Vagina (tissue), 2 donors: ENCODE measurements at regions not wholly inside any gene's neighbourhood (a gene's known extent, or its start where the extent isn't known, plus 50 kb on each side); places are given as distances from the start of the nearest gene placed in this dataset.

Experiments used
- DNase-seq, 2 donors: peaks; one replicate each; pipeline ENCODE4 v3.0.0-alpha.2; 2017; ENCODE audit errors: extremely low spot score in 2 of 2
- H3K27ac ChIP-seq: fragments of 200-600 bp; sonication (generic); one replicate; pipeline ENCODE4 v1.5.1; 2019
- H3K27me3 ChIP-seq: fragments of 200-600 bp; sonication (generic); one replicate; pipeline ENCODE4 v1.5.1; 2019
- H3K36me3 ChIP-seq, 2 donors: fragments of 200-600 bp; sonication (generic); one replicate each; pipeline ENCODE4 v1.5.1; 2017 to 2019
- H3K4me1 ChIP-seq: fragments of 200-600 bp; sonication (generic); one replicate; pipeline ENCODE4 v1.5.1; 2019
- H3K4me3 ChIP-seq, 2 donors: fragments of 200-600 bp; sonication (generic); 1 replicate in 1 of 2; 2 replicates in 1 of 2; pipeline ENCODE4 v1.5.1; 2016 to 2019
- H3K9me3 ChIP-seq: fragments of 200-600 bp; sonication (generic); one replicate; pipeline ENCODE4 v1.5.1; 2019
- CTCF ChIP-seq, 3 experiments: fragments of 450-650 bp in 2 of 3; fragments of 200-600 bp in 1 of 3; sonication (generic) in 1 of 3; IDR thresholded peaks; one replicate each; pipeline ENCODE4 v1.5.1; 2017 to 2019; ENCODE audit warnings: antibody characterized with exemption in 3 of 3, mild to moderate bottlenecking in 2 of 3, moderate library complexity in 2 of 3
- POLR2A ChIP-seq, 2 donors: fragments of 450-650 bp; IDR thresholded peaks; one replicate each; pipeline ENCODE4 v1.6.1; 2017; ENCODE audit warnings: antibody characterized with exemption in 2 of 2, mild to moderate bottlenecking in 2 of 2, moderate library complexity in 2 of 2
- POLR2AphosphoS5 ChIP-seq, 2 donors: sonication (generic); formaldehyde crosslinking; IDR thresholded peaks; one replicate each; pipeline ENCODE4 v1.9.0; 2017; ENCODE audit warnings: antibody characterized with exemption in 2 of 2, mild to moderate bottlenecking in 2 of 2, low read depth in 1 of 2; ENCODE audit not compliant: insufficient read depth in 1 of 2
- intact Hi-C: fragments of 100-400 bp; cut with DNase I; formaldehyde crosslinking; loops from one replicate; pipeline ENCODE4 v1.15.1; 2023

- no peaks in the 10 kb centered on the region for H3K9me3 ChIP-seq
- no peak overlapping the region for H3K27ac ChIP-seq
- TF ChIP-seq CTCF (IDR thresholded peaks at IDR 0.05) (no peak), POLR2A (IDR thresholded peaks at IDR 0.05) (no peak), POLR2AphosphoS5 (IDR thresholded peaks at IDR 0.05; ENCODE audit: insufficient read depth in 1 of 2, low read depth in 1 of 2) (no peak)
- no peaks in the 10 kb centered on the region for H3K4me1 ChIP-seq
- no peak overlapping the region for H3K4me3 ChIP-seq
- no peak for DNase-seq
- no peaks in the 10 kb centered on the region for H3K36me3 ChIP-seq
- H3K27me3 ChIP-seq, result no peaks in the 10 kb centered on the region
- intact Hi-C loops, result no loop called here
These were observed 1683.1 kb upstream of the ADGRL3 start for GRCh38 chr4:59517007-59517406.

GRCh38 chr4:59518005-59518823 lies 1681.9 kb upstream of the ADGRL3 start:
- H3K36me3 ChIP-seq, result no peaks in the 10 kb centered on the region

GRCh38 chr4:59525885-59526284 lies 1674.2 kb upstream of the ADGRL3 start:
- intact Hi-C loops, result no loop called here
- no peak for TF ChIP-seq POLR2A (IDR thresholded peaks at IDR 0.05)
- no peak for TF ChIP-seq POLR2AphosphoS5 (IDR thresholded peaks at IDR 0.05; ENCODE audit: insufficient read depth in 1 of 2, low read depth in 1 of 2)
- TF ChIP-seq CTCF (IDR thresholded peaks at IDR 0.05), result no peak
- Histone ChIP-seq H3K27me3 (no peaks in the 10 kb centered on the region), H3K9me3 (no peaks in the 10 kb centered on the region), H3K27ac (no peak overlapping the region), H3K4me1 (no peaks in the 10 kb centered on the region), H3K4me3 (no peak overlapping the region), H3K36me3 (no peaks in the 10 kb centered on the region)
- no peak for DNase-seq

More at GRCh38 chr4:59518005-59518823, 1681.9 kb upstream of the ADGRL3 start:
- H3K27me3 ChIP-seq, result no peaks in the 10 kb centered on the region
- H3K9me3 ChIP-seq, result no peaks in the 10 kb centered on the region
- no peaks in the 10 kb centered on the region for H3K4me1 ChIP-seq
- no peak overlapping the region for H3K27ac ChIP-seq
- DNase-seq, result no peak
- no peak overlapping the region for H3K4me3 ChIP-seq
- intact Hi-C loops, result no loop called here
- TF ChIP-seq CTCF (IDR thresholded peaks at IDR 0.05), result no peak

- intact Hi-C loops, result no loop called here
These were observed 1664.6 kb upstream of the ADGRL3 start for GRCh38 chr4:59535541-59535940.

More at GRCh38 chr4:59535541-59535940, 1664.6 kb upstream of the ADGRL3 start:
- Histone ChIP-seq H3K9me3 (no peaks in the 10 kb centered on the region), H3K4me1 (no peaks in the 10 kb centered on the region), H3K4me3 (no peak overlapping the region), H3K27me3 (no peaks in the 10 kb centered on the region), H3K36me3 (no peaks in the 10 kb centered on the region), H3K27ac (no peak overlapping the region)
- no peak for TF ChIP-seq POLR2AphosphoS5 (IDR thresholded peaks at IDR 0.05; ENCODE audit: insufficient read depth in 1 of 2, low read depth in 1 of 2)
- TF ChIP-seq POLR2A (IDR thresholded peaks at IDR 0.05), result no peak
- TF ChIP-seq CTCF (IDR thresholded peaks at IDR 0.05), result no peak
- DNase-seq, result no peak
